ENCODE measurements at regions not wholly inside any gene's neighbourhood (a gene's known extent, or its start where the extent isn't known, plus 50 kb on each side); places are given as distances from the start of the nearest gene placed in this dataset.

DNA sequence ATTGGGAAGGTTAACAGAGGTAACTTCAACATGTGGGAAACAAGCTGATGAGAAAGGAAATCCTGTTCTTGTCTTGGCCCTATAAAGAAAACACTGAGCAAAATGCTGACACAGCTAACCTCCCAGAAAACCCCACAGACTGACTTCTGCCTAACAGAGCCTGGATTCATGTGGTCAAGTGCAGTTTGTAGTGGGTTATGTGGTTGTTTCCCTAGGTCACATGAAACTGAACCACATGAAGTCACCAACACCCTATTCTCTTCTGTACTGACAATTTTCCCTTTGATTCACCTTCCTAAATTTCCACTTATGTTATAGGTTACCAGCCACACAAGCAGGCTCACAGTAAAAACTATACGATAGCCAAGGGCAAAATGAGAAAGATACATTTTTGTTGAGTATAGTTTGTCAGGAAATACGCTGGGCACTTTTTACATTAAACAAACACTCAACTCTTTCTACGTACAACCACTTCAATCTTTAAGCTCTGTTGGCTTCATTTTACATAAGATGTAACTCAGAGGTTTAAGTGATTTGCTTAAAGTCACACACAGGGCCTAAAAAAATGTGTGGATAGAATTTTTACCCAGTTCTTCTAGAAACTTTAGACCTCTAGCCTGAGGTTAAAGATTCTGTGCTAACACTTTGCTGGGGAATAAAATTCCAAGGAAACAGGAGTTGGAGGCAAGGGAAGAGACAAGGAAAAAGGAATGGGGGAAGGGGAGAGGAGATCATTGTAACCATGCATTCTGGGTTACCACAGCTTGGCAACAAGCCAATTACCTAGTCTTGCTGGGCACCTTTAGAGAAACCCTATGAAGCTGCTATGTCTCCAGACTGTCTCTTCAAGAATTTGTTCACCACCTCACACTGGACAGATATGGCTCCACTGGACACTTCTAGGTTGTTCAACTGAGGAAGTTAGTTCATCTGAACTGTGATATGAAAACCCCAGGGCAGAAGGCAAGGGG, 601.6 kb upstream of the USP24 start:
- Histone ChIP-seq H3K9me3 (no peaks in the 10 kb centered on the region), H3K36me3 (no peaks in the 10 kb centered on the region), H3K4me3 (no peak overlapping the region), H3K27ac (no peak overlapping the region), H3K27me3 (replicated peaks in 1 of 7) (no peaks in the 10 kb centered on the region), H3K4me1 (peaks cover 0 to 8% (median 0%) of the 10 kb centered on the region in 6 donors)
- 65 to 74% (median 73%) methylated on average over 3 of the region's 3 CpGs for WGBS, 5 donors
- intact Hi-C loops (cut with DNase I; ENCODE audit: low total_unique reads): no loop called here
- no peak for DNase-seq
- TF ChIP-seq POLR2A (IDR thresholded peaks at IDR 0.05) (no peak), POLR2AphosphoS5 (IDR thresholded peaks at IDR 0.05) (no peak)
- TF ChIP-seq, protein P1, sequence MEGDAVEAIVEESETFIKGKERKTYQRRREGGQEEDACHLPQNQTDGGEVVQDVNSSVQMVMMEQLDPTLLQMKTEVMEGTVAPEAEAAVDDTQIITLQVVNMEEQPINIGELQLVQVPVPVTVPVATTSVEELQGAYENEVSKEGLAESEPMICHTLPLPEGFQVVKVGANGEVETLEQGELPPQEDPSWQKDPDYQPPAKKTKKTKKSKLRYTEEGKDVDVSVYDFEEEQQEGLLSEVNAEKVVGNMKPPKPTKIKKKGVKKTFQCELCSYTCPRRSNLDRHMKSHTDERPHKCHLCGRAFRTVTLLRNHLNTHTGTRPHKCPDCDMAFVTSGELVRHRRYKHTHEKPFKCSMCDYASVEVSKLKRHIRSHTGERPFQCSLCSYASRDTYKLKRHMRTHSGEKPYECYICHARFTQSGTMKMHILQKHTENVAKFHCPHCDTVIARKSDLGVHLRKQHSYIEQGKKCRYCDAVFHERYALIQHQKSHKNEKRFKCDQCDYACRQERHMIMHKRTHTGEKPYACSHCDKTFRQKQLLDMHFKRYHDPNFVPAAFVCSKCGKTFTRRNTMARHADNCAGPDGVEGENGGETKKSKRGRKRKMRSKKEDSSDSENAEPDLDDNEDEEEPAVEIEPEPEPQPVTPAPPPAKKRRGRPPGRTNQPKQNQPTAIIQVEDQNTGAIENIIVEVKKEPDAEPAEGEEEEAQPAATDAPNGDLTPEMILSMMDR (IDR thresholded peaks at IDR 0.05 in 8 of 11, conservative IDR thresholded peaks at IDR 0.05 in 3 of 11): no peak

DNA sequence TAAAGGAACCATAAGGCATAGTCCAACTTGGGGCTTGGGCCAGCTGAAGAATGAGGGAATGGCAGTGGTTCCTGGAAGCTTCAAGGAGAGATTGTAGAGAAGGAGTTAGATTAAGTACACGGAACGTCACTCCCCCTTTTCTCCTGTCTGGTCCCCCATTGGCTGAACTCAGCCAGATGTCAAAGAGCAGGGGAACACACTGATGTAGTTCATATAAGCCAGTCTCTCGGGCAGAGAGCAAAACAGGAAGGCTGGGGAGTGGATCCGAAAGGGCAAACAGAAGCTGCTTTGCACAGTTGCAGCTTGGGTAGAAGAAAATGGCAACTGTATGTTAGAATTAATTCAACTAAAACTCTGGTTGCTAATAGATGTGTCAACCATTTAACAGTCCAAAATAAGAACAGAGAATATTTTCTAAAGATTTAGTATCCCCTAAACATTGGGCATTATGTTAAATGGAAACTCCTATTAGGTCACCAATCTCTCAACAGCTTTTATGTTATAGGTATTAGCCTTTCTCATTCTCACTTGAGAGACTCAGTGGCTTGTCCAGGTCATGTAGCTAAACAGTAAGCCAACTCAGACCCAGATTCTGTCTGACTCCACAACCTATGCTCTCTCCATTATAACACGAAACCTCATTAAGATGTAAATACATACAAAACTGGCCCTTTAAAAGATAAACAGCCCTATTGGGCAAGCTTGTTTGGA, 600.7 kb upstream of the USP24 start:
- no peak overlapping the region for H3K27ac ChIP-seq
- H3K9me3 ChIP-seq: no peaks in the 10 kb centered on the region
- H3K4me3 ChIP-seq: no peak overlapping the region
- H3K4me1 ChIP-seq: peaks cover 0 to 8% (median 0%) of the 10 kb centered on the region in 6 donors
- intact Hi-C loops (cut with DNase I; ENCODE audit: low total_unique reads): no loop called here
- WGBS, 5 donors: 67 to 74% (median 73%) methylated on average over 5 of the region's 5 CpGs
- no peak for DNase-seq
- H3K36me3 ChIP-seq: no peaks in the 10 kb centered on the region
- no peaks in the 10 kb centered on the region for H3K27me3 ChIP-seq (replicated peaks in 1 of 7)
- TF ChIP-seq POLR2AphosphoS5 (IDR thresholded peaks at IDR 0.05): no peak
- TF ChIP-seq POLR2A (IDR thresholded peaks at IDR 0.05): no peak
- TF ChIP-seq, protein P1 (IDR thresholded peaks at IDR 0.05 in 8 of 11, conservative IDR thresholded peaks at IDR 0.05 in 3 of 11): no peak

DNA sequence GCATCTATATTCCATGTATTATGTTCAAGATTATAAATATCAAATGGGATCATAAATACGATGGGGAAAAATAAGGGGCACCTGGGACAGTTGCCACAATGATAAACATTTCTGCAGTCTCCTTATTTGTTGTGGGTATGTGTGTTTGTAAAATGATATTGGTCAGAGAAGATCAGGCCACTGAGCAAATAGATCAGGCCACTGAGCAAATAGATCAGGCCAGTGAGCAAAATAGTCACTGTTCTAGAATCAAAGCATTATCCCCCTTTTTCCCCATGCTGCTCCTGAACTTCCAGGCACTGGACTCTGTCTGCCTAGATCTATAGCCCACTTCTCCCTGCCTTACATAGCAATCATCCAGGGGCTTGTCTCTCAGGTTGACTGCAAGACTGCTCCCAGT, 599.8 kb upstream of the USP24 start:
- Histone ChIP-seq H3K4me3 (no peak overlapping the region), H3K27me3 (replicated peaks in 1 of 7) (no peaks in the 10 kb centered on the region), H3K4me1 (peaks cover 0 to 8% (median 0%) of the 10 kb centered on the region in 6 donors), H3K27ac (no peak overlapping the region), H3K36me3 (no peaks in the 10 kb centered on the region), H3K9me3 (no peaks in the 10 kb centered on the region)
- TF ChIP-seq, protein P1 (IDR thresholded peaks at IDR 0.05 in 8 of 11, conservative IDR thresholded peaks at IDR 0.05 in 3 of 11): no peak
- no peak for TF ChIP-seq POLR2AphosphoS5 (IDR thresholded peaks at IDR 0.05)
- TF ChIP-seq POLR2A (IDR thresholded peaks at IDR 0.05): no peak
- 84 to 95% (median 88%) methylated on average over 1 of the region's 1 CpG for WGBS, 5 donors
- intact Hi-C loops (cut with DNase I; ENCODE audit: low total_unique reads): no loop called here
- DNase-seq: no peak

DNA sequence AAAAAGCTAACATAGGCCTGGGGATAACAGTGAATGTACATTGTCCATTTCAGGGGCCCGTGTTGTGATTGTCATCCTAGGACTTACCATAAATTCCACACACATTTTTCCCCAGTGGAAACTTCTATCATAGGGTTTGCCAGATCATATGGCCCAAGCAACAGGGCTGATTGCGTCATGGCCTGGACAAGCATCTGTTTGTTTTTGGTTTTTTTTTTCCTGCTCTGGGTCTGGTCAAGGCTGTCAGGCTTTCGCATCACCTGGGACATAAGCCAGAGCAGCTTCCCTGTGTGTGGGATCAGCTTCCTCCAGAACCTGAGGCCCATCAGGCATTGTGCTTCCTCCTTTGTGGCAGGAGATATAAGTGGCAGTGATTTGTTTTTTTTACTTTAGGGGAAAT, 598.5 kb upstream of the USP24 start:
- H3K9me3 ChIP-seq: peaks cover 0 to 5% (median 0%) of the 10 kb centered on the region in 8 donors
- WGBS, 5 donors: 73 to 93% (median 82%) methylated on average over 3 of the region's 3 CpGs
- H3K27me3 ChIP-seq (replicated peaks in 1 of 7): no peaks in the 10 kb centered on the region
- H3K36me3 ChIP-seq: no peaks in the 10 kb centered on the region
- intact Hi-C loops (cut with DNase I; ENCODE audit: low total_unique reads): no loop called here
- H3K4me1 ChIP-seq: peaks cover 0 to 8% (median 0%) of the 10 kb centered on the region in 6 donors
- DNase-seq: no peak
- H3K4me3 ChIP-seq: no peak overlapping the region
- no peak overlapping the region for H3K27ac ChIP-seq
- TF ChIP-seq, protein P1 (IDR thresholded peaks at IDR 0.05 in 8 of 11, conservative IDR thresholded peaks at IDR 0.05 in 3 of 11): no peak
- no peak for TF ChIP-seq POLR2A (IDR thresholded peaks at IDR 0.05)
- TF ChIP-seq POLR2AphosphoS5 (IDR thresholded peaks at IDR 0.05): no peak
